Stimulated activated CD4-positive, alpha-beta T cell treated with anti-CD3 and anti-CD28 coated beads, Interleukin-15, amount 100 ng/mL, for 24 hours (primary cell): ENCODE measurements at regions not wholly inside any gene's neighbourhood (a gene's known extent, or its start where the extent isn't known, plus 50 kb on each side); places are given as distances from the start of the nearest gene placed in this dataset.
A peak's percentile ranks its signal among the peaks of the same experiment; 100 is the strongest.
"Not testable (repeated sequence)": the region's sequence is repeated elsewhere in the genome, so short reads cannot be mapped to it uniquely, and the experiment has no call there.

Experiments
- DNase-seq: peaks from one replicate; pipeline ENCODE4 v3.0.0-alpha.2; 2020

DNA sequence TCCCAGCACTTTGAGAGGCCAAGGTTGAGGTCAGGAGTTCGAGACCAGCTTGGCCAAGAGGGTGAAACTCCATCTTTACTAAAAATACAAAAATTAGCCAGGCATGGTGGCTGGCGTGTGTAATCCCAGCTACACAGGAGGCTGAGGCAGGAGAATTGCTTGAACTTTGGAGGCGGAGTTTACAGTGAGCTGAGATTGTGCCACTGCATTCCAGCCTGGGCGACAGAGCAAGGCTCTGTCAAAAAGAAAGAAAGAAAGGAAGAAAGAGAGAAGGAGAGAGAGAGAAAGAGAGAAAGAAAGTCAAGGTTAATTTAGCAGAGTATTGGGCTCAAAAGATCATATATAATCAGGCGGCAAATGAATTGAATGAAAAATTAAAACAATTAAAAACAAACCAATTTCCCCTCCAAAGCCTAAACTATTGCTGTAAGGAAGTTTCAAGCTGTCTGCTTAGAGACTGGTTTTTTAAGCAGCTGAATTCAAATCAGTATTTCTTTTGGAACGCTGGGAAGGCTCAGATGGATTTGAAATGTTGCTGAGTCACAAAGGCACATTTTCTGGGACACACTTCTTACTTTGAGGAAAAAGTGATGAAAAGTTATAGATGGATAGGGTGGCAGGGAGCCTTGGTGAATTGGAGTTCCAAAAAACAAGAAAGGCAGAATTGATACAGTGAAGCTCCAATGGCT is 81.3 kb upstream of the BHLHE40 start:
- DNase-seq, result no peak

DNA sequence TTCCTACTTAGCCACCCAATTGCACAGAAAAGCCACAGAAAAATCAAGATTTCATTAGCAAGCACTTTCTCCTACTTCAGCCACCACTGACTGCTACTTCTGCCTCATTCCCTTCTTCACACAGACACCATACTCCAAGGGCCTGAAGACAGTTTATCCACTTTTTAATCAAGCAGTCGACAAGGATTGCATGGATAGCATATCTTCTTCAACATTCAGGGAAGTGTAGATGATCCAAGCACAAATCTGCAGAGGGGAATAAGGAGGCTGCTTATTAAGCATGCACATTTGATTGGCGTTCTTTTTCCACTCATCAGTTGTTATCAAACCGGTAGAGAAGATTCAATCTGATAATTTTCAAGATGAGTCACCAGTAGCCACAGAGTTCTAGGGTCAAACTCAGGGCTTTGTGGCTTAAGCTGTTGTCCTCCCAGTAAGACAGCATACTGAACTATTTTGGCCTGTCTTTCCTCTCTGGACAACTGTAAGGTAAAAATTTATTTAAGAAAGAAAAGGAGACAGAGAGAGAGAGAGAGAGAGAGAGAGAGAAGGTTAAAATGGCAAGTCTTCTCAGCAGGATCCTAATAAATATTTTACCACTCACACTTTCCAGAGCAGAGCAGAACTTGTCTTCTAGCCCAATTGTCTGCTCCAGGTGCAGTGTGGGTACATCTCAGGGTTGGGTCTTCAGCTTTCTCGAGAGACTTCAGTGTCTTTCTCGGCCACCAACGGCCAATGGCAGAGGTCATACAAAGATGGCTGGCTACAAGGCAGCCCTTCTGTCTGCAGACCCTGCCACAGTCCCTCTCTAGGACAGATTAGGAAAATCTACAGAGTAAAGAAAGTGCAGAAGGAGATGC is 80.6 kb upstream of the BHLHE40 start:
- DNase-seq, result no peak

DNA sequence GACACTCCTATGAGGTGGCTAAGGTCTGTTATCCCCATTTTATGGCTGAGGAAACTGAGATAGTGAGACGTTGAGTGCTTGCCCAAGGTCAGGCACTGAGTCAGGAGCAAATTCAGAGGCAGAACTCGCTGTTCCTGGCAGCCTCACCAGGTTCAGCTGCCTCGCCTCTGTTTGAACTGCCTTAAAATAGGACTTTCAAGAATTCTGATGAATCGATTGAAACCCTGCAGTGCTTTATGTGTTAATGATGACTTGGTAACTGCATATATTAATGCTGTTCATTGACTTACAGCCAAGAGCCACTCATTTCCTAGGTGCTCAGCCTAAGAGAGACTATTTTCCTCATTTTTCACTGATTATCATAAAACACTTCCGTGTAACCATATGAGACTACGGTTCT is 79.5 kb upstream of the BHLHE40 start:
- DNase-seq, result peak; percentile 27

DNA sequence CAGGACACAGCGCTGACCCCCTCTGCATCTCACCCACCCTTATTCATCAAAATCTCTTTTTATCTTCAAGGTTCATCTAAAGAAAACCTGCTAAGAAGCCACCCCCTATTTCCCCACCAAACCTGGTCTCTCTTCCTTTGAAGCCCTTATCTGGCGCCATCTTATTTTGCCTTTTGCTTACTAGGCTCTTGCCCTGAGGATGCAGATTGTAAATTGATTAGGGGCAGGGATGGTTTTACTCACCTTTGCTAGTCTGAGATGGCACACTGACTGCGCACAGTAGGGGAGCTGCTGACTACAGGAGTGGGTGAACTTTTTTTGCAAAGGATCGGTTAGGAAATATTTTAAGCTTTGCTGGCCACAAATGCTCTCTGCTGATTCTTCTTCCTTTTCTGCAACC is 78.9 kb upstream of the BHLHE40 start:
- DNase-seq, result no peak

GRCh38 chr3:4904811-4905695 is 74.2 kb upstream of the BHLHE40 start:
- DNase-seq, result no peak

- peak; percentile 20 for DNase-seq
Measured at GRCh38 chr3:4906107-4906621, 73.1 kb upstream of the BHLHE40 start.

- DNase-seq, result no peak
Measured at GRCh38 chr3:4907050-4907449, 72.2 kb upstream of the BHLHE40 start.

- peak; percentile 37 for DNase-seq
Measured at GRCh38 chr3:4907643-4908432, 71.4 kb upstream of the BHLHE40 start.

DNA sequence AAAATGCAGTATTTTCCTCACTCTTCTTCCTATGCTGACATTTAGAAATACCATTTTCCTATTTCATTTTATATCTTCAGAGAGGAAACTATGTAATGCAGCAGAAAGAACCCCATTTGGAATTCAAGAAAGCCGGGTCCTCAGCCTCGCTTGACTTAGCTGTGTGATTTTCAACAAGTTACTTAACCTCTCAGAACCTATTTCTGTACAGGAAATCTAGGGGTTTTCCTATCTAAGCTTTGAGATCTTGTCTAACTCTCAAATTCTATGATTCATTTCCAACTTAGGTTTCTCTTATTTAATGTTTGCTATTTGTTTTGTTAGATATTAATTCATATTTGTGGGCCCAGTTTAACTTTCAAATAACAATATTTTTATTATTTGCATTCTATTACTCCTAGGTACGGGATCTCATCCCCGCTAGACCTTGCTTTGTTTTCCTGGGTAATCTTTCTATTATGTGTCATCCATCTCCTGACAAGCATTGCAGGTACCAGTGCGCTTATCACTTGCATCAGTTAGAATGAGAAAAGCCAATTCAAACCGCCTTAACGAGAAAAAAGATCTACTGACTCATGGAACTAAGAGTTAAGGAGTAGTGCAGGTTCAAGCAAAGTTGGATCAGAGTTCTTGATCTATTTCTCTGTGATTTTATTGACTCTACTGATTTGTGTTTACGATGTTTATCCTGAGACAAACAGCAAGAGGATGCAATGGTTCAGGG is 70.6 kb upstream of the BHLHE40 start:
- DNase-seq, result peak; percentile 33

GRCh38 chr3:4914464-4914863 is 64.8 kb upstream of the BHLHE40 start:
- DNase-seq, result no peak

GRCh38 chr3:4921589-4921988 is 57.6 kb upstream of the BHLHE40 start:
- not testable (repeated sequence) for DNase-seq

DNA sequence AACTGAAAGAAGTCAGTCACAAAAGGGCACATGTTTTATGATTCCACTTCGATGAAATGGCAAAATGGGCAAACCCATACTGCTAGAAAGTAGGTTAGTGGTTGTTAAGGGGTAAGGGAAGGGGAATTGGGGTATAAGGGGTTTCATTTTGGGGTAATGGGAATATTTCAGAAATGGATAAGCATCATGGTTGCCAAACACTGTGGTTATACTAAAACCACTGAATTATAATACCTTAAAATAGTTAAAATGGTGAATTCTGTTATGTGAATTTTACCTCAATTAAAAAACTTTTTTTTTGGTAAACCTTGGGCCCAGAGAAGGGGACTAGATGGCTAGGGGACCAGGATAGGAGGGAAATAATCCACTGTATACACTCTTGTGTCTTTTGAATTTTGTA is 52.3 kb upstream of the BHLHE40 start:
- DNase-seq, result no peak

DNA sequence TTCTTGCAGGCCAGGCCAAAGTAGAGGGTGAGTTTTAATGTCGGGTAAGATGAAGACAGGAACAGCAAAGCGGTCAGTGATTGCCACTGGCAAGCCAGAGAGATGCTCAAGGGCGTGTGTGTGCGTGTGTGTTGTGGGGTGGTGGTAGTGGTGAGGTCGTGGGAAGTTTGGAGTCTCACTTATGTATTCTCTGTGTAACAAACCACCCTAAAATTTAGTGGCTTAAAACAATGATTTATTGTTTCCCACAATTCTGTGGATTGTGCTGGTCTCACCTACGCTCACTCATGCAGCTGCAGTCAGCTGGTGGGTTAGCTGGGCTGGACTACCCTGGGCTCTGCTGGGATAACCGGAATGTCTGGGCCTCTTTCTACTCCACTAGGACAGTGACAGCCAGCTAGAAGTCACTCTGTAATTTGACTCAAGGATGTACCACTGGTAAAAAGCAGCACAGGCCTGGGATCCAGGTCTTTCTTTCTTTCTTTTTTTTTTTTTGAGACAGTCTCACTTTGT is 50.9 kb upstream of the BHLHE40 start:
- no peak for DNase-seq
